ENCODE measurements at regions not wholly inside any gene's neighbourhood (a gene's known extent, or its start where the extent isn't known, plus 50 kb on each side); places are given as distances from the start of the nearest gene placed in this dataset.

DNA sequence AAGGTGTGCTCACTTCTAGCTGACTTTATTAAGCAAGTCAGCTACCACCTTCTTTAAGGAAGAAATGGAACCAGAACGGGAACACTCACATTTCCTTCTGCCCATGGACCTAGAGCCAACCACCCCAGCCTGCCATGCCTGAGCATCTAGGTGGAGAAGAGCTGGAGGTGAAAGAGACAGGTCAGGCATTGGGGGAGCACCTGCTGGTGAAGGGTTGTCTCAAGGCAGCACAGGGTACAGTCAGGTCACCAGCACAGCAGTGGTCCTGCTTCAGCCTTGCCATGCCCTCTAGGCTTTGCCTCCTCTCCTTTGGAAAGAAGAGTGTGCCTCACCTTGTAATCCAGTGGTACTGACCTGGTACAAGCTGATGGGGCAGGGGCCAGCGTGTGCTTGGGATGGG is 107.9 kb downstream of the KCNF1 start:
- TF ChIP-seq, protein P1, sequence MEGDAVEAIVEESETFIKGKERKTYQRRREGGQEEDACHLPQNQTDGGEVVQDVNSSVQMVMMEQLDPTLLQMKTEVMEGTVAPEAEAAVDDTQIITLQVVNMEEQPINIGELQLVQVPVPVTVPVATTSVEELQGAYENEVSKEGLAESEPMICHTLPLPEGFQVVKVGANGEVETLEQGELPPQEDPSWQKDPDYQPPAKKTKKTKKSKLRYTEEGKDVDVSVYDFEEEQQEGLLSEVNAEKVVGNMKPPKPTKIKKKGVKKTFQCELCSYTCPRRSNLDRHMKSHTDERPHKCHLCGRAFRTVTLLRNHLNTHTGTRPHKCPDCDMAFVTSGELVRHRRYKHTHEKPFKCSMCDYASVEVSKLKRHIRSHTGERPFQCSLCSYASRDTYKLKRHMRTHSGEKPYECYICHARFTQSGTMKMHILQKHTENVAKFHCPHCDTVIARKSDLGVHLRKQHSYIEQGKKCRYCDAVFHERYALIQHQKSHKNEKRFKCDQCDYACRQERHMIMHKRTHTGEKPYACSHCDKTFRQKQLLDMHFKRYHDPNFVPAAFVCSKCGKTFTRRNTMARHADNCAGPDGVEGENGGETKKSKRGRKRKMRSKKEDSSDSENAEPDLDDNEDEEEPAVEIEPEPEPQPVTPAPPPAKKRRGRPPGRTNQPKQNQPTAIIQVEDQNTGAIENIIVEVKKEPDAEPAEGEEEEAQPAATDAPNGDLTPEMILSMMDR (conservative IDR thresholded peaks at IDR 0.05; ENCODE audit: low read length) = no peak
- TF ChIP-seq EZH2phosphoT487 (IDR thresholded peaks at IDR 0.05; ENCODE audit: borderline replicate concordance) = no peak
